ENCODE measurements at regions not wholly inside any gene's neighbourhood (a gene's known extent, or its start where the extent isn't known, plus 50 kb on each side); places are given as distances from the start of the nearest gene placed in this dataset.
"Not testable (repeated sequence)": the region's sequence is repeated elsewhere in the genome, so short reads cannot be mapped to it uniquely, and the experiment has no call there.

DNA sequence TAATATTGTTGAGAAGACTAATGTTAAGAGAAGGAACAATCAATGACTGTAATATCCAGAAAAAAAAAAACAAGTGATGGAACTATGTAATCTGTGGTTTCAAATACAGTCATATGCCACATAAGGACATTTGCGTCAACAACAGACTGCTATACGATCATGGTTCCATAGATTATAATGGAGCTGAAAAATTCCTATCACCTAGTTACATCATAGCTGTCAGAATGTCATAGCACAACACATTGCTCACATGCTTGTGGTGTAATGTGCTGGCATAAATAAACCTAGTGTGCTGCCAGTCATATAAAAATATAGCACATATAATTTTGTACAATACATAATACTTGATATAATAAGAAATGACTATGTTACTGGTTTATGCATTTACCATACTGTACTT, 653.5 kb downstream of the TRHDE start:
- TF ChIP-seq, protein P1, sequence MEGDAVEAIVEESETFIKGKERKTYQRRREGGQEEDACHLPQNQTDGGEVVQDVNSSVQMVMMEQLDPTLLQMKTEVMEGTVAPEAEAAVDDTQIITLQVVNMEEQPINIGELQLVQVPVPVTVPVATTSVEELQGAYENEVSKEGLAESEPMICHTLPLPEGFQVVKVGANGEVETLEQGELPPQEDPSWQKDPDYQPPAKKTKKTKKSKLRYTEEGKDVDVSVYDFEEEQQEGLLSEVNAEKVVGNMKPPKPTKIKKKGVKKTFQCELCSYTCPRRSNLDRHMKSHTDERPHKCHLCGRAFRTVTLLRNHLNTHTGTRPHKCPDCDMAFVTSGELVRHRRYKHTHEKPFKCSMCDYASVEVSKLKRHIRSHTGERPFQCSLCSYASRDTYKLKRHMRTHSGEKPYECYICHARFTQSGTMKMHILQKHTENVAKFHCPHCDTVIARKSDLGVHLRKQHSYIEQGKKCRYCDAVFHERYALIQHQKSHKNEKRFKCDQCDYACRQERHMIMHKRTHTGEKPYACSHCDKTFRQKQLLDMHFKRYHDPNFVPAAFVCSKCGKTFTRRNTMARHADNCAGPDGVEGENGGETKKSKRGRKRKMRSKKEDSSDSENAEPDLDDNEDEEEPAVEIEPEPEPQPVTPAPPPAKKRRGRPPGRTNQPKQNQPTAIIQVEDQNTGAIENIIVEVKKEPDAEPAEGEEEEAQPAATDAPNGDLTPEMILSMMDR (IDR thresholded peaks at IDR 0.05; ENCODE audit: low read depth, low read length, missing control alignments): no peak
- in situ Hi-C loops (cut with HindIII; ENCODE audit: low sequenced_read_pairs): no loop called here
- no peak overlapping the region for H3K4me3 ChIP-seq (ENCODE audit: low read depth, low read length)
- DNase-seq (ENCODE audit: low read depth): no peak

DNA sequence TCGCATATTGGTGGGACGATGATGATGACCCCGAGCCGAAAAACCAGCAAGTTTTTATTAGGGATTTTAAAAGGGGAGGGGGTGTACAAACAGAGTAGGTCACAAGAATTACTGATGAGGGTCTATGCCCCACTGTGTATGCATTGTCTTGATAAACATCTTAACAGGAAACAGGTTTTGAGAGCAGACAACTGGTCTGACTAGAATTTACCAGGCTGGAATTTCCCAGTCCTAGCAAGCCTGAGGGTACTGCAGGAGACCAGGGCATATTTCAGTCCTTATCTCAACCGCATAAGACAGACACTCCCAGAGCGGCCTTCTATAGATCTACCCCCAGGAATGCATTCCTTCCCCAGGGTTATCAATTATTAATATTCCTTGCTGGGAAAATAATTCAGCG, 659.7 kb downstream of the TRHDE start:
- not testable (repeated sequence) for DNase-seq (ENCODE audit: low read depth)

DNA sequence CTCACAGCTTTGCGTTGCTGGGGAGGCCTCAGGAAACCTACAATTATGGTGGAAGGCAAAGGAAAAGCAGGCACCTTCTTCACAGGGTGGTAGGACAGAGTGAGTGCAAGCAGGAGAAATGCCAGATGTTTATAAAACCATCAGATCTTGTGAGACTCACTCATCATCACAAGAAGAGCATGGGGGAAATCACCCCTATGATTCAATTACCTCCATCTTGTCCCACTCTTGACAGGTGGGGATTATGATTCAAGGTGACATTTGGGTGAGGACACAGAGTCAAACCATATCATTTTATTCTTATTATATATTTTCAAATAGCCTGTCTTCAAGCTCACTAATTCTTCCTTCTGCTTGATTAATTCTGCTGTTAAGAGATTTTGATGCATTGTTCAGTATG, 665.3 kb downstream of the TRHDE start:
- DNase-seq (ENCODE audit: low read depth): no peak
- in situ Hi-C loops (cut with HindIII; ENCODE audit: low sequenced_read_pairs): no loop called here
- H3K4me3 ChIP-seq (ENCODE audit: low read depth, low read length): no peak overlapping the region
- TF ChIP-seq, protein P1 (IDR thresholded peaks at IDR 0.05; ENCODE audit: low read depth, low read length, missing control alignments): no peak

More for the DNA sequence above, 659.7 kb downstream of the TRHDE start:
- in situ Hi-C loops (cut with HindIII; ENCODE audit: low sequenced_read_pairs); H3K4me3 ChIP-seq (ENCODE audit: low read depth, low read length): not testable (repeated sequence)

DNA sequence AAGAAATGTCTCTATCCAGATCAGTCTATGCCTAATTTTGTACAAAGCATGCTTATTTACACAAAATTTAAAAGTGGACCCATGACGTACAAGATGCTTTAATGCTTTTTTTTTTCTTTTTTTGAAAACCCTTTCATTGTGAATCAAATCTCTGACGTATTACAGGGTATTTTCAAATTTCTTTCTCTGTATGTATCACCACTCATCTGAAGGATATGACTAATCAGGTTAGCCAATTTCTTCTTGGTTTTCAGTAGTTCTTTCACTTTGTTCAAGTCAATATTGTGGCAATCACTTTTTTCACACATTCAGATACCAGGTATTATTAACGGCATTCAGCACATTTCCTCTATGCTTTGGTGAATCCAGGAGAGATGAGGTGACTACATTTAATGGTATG, 685.3 kb downstream of the TRHDE start:
- H3K4me3 ChIP-seq (ENCODE audit: low read depth, low read length): no peak overlapping the region
- TF ChIP-seq, protein P1 (IDR thresholded peaks at IDR 0.05; ENCODE audit: low read depth, low read length, missing control alignments): no peak
- DNase-seq (ENCODE audit: low read depth): no peak
- in situ Hi-C loops (cut with HindIII; ENCODE audit: low sequenced_read_pairs): no loop called here

DNA sequence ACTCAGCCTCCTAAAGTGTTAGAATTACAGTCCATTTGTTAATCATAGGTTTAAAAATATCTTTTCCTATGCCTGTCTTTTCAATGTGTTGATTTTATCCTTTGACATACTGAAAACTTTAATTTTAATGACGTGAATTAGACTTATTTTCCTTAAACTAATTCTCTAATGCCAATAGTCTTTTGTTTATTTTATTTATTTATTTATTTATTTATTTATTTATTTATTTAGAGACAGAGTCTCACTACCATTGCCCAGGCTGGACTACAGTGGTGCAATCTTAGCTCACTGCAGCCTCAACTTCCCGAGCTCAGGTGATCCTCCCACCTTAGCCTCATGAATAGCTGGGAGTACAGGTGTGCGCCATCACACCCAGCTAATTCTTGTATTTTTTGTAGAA, 694.5 kb downstream of the TRHDE start:
- in situ Hi-C loops (cut with HindIII; ENCODE audit: low sequenced_read_pairs): no loop called here
- H3K4me3 ChIP-seq (ENCODE audit: low read depth, low read length): no peak overlapping the region
- DNase-seq (ENCODE audit: low read depth): no peak
- TF ChIP-seq, protein P1 (IDR thresholded peaks at IDR 0.05; ENCODE audit: low read depth, low read length, missing control alignments): no peak

DNA sequence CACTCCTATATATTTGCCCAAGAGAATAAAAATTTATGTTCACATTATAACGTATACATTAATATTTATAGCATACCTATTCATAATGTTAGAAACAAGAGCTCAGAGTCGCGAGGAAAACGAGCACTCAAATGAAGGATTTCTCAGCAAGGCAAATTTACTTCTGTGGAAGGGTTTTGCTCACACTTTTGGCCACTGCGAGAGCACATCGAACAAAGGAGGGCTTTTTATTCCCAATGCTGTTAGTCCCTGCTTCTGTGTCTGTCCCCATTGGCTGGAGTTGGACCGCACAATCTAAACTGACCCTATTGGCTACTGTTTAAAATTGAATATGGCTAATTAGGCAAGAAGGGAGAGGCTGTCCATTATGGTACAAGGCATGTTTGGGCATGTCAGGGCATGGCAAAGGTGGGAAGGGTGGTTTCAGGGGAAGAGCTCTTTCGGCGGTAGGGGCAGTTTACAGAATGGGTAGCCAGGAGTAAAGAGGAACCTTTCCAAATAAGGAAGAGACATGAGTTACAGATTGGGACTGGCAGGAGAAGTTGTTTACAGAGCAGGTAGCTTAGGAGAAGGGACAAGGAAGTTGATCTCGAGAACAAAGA, 702.9 kb downstream of the TRHDE start:
- TF ChIP-seq, protein P1 (IDR thresholded peaks at IDR 0.05; ENCODE audit: low read depth, low read length, missing control alignments): no peak
- no peak for DNase-seq (ENCODE audit: low read depth)
- H3K4me3 ChIP-seq (ENCODE audit: low read depth, low read length): no peak overlapping the region
- in situ Hi-C loops (cut with HindIII; ENCODE audit: low sequenced_read_pairs): no loop called here

DNA sequence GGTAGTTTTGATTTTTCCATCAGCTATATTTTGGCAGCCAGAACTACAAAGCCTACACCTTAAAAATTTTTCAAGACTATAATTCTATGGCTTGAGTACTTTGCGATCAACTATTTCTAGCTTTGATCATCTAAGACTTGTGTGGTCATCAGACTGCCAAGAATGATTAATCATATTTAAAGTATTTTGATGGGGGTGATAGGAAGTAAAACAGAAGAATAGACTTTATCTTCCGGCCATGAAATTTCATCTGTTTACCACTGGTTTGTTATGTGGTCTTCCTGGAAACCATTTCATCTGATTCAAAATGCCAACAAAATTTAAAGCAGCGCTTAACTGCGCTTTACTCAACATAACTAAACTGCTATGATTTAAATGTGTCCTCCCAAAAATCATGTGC, 706.8 kb downstream of the TRHDE start:
- no peak overlapping the region for H3K4me3 ChIP-seq (ENCODE audit: low read depth, low read length)
- TF ChIP-seq, protein P1 (IDR thresholded peaks at IDR 0.05; ENCODE audit: low read depth, low read length, missing control alignments): no peak
- in situ Hi-C loops (cut with HindIII; ENCODE audit: low sequenced_read_pairs): no loop called here
- DNase-seq (ENCODE audit: low read depth): no peak
